ENCODE measurements at regions not wholly inside any gene's neighbourhood (a gene's known extent, or its start where the extent isn't known, plus 50 kb on each side); places are given as distances from the start of the nearest gene placed in this dataset.

DNA sequence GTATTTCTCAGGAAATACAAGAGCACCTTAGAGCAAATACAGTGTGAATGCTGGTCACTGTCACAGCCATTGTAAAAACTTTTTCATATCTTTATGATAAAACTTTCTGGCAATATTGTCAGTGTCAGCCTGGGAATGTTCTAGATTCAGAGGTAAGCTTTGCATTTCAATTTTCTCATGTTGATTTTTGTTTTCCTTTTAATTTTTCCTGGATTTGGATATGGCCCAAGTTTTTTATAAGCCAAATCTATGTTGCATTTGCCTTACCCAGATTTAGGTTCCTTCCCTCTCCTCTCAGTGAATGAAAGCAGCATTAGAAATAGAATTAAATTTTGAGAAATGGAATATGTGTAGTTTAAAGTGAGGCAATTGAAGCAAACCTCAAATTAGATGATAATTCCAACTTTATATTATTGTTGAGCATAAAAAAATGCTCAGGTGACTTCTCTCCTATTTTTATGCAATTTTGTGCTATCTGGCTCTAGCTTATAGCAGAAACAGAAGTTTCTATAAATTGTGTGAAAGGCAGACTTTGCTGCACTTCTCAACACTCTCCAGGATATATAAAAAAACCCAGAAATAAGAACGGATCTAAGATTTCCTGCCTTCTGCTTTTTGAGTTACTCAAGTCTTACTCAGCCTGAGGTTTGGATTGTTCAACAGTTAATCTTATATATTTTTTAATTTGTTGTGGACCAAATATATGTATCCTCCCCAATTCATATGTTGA is 368.2 kb upstream of the PRICKLE1 start:
- no peak for DNase-seq

DNA sequence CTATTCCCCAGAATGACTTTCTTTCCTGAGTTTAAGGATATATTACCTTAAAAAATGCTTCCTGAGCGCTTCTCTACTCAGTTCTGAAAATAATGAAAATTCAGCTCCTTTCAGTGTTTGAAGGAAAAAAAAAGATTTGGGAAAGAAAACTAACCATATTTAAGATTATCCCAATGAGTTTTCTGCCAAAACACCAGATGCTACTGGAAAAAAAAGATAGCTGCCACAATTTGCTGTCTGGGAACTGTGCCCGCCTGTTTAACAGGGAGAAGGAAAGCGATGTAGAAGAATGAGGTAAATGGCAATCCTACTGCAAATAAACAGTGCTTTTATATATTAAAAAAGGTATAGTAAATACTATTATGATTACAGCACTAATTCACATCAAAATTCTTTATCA is 367.6 kb upstream of the PRICKLE1 start:
- DNase-seq, result no peak

DNA sequence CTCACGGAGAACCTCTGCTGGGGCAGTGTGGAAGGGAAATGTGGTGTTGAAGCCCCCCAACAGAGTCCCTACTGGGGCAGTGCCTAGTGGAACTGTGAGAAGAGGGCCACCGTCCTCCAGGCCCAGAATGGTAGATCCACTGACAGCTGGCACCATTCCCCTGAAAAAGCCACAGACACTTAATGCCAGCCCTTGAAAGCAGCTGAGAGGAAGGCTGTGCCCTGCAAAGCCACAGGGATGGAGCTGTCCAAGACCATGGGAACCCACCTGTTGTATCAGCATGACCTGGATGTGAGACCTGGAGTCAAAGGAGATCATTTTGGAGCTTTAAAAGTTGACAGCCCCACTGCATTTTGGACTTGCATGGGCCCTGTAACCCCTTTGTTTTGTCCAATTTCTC is 363.5 kb upstream of the PRICKLE1 start:
- DNase-seq, result no peak

DNA sequence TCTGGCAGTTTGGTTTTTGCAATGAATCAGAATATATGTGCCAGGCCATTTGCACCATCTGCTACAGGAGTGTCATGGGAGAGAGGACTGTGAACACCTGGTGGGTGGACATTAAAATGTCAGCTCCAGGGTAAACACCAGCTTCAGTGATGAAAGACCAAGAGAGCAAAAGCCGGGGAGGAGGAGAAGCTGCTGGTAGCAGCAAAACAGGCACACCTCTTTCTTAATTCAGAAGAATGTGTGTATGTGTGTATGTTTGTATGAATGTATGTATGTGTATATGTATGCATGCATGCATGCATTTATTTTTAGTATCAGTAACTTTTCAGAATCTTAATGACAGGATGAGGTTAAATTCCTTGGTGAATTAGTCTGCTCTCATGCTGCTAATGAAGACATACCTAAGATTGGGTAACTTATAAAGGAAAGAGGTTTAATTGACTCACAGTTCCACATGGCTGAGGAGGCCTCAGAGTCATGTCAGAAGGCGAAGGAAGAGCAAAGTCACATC is 357.4 kb upstream of the PRICKLE1 start:
- DNase-seq, result no peak

DNA sequence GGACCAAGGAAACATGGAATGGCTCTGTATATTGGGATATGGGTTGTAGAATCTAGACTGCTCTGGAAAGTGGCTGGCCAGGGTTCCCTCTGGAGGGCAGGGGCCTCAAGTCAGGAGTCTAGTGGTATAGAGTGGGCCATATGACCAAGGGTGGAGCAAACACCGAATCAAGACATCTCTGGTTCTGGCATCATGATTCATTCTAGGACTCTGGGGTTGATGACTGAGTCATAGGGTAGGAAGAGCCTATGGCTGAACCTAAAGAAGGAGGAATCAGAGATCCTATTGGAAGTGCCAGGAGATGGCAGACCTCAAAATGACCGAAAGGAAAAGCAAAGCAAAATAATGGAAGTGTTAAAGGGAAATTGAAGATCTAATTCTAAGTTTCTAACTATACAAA is 356.4 kb upstream of the PRICKLE1 start:
- no peak for DNase-seq

DNA sequence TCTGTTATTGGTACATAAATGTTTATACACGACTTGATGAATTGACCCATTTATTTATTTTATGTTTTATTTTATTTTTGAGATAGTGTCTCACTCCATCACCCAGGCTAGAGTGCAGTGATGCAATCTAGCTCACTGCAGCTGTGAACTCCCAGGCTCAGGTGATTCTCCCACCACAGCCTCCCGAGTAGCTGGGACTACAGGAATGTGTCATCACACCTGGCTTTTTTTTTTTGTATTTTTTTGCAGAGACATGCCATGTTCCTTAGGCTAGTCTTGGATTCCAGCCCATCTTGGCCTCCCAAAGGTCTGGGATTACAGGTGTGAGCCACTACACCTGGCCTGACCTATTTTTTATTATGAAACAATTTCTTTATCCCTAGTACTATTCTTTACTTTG is 355.0 kb upstream of the PRICKLE1 start:
- no peak for DNase-seq

DNA sequence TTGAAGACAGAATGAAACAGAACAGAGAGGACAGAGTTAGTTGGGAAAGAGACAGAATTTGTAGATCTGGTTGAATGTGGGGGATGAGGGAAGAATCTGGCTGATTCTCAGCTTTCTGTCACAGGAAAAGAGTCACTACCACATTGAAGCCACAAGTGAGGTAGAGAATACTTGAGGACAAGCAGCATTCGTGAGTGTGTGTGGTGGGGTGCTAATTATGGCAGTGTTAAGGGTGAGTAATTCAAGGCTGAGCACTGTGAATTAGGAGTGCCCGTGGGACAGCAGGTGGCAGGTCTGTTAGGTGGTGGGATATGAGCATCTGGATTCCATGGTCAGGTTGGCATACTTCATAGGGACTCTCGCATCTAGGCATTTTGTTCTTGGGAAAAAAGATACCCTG is 347.4 kb upstream of the PRICKLE1 start:
- no peak for DNase-seq

DNA sequence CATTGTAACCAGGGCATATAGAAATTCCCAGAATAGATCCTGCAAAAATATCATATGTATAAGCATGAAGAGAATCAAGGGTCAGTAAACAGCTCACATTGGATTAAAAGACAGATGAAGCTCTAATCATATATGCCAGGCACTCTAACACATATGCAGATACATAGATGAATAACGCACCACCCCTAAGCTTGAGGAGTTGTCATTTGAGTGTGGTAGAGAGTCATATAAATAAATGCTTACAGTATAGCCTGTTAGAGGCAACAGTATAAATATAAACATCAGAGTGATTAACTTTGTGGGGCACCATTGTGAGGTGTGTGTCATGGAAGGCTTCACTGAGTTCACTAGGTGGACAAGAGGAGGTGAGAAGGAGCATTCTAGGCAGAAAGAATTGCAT is 346.7 kb upstream of the PRICKLE1 start:
- no peak for DNase-seq

DNA sequence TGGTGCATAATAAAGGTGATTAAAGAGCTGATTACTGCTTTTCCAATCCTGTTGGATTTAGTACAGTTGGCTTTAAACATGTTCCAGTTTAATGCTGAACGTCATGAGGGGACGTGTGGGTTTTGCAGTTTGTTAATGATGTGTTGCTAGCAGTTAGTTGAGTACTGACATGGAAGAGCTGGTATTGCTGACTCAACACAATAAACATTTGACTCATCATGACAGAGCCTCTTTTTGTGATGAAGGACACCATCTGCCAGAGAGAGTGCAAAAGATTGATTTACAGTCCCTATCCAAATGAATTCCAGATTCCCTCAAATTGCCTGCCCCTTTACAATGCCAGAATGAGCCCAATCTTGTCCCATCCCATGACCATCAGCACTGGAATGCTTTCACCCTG is 346.2 kb upstream of the PRICKLE1 start:
- no peak for DNase-seq

DNA sequence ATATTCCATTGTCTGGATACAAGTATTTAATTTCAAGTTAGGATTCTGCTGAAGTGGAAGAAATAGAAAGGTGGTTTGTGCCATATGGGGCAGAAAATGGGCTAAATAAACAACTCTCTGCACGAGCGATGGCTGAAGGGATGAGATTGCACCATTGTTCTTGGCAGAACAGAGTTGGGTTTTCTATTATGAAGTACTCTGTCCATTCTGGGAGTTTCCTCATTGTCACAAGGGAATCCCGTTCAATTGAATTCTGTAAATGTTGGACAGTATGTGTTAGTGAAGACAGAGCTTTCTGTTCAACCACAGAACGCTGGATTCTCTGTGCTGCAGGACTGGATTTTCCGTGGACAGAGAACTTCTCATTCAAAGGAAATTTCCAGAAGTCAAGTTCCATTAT is 345.5 kb upstream of the PRICKLE1 start:
- DNase-seq, result no peak

DNA sequence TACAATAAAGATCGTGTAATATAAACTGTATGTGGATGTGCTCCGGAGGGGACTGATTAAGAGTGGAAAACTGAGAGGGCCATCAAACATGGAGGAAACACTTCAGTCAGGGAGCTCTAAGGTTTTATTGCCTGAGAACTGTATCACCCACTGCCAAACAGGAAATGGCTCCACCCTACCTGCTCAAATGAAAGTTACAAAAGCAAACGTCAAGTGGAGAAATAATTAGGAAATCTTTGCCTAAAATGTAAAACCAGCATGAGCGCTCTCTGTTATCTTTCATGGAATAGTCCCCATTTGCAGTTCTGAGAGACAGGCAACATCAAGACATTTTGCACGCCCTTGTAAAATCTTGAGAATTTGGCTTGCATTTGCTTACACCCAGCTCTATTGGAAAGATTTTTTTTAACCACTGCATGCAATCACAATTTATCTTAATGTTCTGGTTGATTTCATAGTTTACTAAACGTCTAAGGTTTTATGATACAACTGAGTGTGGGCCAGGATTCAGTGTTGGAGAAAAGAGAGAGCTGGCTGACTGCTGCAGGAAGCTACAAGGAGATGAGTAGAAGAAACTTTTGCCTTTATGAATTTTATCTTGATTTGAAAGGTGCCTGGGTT is 344.0 kb upstream of the PRICKLE1 start:
- no peak for DNase-seq

DNA sequence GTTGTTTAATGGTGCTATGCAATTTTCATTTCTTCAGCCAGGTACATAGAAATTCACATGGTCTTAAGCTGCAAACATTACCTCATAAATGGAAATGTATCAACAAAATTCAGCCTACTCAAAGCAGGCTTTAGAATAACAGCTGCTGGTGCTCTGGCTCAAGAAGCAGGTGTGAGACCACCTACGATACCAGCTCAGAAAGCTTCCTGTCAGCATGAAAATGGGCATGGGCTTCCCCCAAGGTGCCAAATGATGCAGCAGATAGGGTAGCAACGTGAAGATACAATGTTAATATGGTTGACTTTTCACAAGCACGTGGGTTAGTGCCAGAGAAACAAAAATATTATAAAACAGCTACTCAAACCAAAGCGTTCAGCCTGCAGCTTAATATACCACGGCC is 343.4 kb upstream of the PRICKLE1 start:
- DNase-seq, result no peak

DNA sequence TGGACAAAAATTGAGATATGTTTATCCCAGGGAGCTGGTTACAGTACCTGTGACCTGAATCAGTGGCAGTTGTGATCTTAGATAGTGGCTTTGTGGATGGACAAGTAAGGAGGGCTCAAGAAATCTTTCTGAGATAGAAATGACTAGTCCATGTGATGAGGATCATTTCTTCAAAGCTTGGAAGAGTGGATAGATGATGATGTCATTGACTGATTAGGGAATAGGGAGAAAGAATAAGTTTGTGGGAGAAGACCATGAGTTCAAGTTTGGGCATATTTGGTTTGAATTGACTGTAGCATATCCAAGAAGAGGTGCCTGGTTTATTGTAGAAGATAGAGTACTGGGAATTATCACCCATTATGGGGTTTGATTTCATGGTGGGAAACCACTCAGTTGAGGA is 336.7 kb upstream of the PRICKLE1 start:
- DNase-seq, result no peak

DNA sequence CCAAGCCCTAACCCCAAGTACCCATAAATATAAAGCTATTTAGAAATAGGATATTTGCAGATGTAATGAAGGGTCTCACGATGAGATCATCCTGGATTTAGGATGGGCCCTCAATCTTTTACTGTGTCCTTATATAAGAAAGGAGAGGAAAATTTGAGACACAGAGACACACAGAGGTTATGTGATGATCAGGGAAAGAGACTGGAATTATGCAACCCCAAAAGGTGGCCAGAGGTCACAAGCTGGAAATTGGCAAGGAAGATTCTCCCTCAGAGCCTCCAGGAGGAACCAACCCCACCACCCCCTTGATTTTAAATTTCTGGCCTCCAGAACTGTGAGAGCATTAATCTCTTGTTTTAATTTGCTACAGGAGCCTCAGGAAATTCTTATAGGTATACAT is 334.9 kb upstream of the PRICKLE1 start:
- no peak for DNase-seq

DNA sequence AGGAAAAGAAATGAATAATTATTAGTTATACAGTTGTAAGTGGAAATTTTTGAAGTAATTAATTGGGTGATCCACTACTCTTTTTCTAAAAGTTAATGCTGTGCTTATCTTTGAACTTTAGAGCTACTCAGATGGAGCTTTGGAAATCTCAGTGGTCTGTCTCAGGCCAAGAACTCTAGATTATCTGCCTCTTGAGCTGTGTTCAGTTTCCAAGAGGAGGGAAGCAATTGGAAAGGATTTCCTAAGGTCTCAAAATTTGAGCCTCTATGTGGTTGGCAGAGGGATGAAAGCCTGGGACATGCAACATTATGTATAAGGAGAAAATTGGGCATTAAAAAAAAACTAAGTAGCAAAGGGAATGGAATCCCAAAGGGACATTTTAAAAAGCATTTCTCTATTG is 334.0 kb upstream of the PRICKLE1 start:
- DNase-seq, result no peak

DNA sequence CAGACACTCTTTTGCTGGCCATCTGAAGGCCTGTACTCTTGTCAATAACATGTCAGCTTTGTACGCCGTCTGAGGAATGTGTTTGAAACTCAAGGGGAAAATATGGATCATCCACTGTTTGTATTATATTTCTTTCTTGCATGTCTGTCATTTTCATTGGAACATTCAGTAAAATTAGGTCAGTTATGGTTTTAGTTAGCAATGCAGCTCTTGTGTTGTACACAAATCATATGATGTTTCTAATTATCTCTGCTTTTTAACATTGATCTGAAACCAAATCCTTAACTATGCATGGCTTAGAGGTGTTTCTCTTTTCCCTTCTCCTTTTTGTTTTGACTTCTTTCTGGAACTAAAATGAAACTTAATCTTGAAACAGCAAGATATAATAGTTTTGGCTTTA is 333.6 kb upstream of the PRICKLE1 start:
- DNase-seq, result no peak

DNA sequence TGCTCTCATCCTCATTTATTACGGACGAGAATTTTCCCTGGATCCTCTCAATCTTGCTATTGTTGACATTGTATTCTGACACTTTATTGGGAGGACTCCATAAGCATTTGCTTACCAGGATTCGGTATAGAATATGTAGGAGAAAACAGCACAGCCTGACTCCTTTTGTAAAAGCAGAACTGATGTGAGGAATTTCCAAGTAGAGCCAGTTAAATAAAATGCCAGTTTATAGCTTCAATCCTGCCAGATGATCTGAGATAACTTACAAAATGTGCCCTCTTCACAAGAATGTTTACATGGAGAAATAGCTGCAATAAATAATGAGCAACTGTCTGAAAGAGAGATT is 332.9 kb upstream of the PRICKLE1 start:
- no peak for DNase-seq

DNA sequence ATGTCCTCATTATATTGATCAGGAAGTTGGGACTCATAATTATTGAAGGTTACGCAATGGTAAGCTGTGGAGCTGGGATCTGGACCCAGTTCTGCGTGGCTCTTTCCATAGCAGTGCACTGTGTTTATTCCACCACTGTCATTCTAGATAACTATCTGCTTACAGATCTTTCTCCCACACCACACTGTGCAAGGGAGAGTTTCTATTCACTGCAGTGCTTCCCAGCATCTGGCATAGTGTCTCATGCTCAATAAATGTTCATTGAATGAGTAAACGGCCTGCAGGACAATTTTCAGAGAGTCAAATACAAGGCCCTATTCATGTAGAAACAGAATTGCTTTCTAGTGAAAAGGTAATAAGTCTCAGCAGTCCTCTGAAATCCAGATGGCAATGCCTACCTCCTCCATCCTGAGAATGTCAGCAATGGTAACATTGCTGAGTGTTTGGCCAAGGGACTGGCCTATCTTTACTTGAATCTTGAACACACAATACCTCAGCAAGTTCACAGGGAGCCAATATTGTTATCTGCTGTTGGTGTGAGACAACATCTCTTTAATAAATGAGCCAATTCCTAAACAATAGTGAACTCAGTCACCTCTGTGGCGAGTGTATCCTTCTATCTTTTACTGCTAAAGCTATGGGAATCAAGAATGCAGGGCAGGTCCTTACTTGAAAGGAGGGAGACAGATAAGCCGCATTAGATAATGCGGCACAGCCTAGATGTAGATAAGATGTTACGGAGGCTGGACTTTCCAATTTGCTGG is 332.4 kb upstream of the PRICKLE1 start:
- DNase-seq, result no peak

DNA sequence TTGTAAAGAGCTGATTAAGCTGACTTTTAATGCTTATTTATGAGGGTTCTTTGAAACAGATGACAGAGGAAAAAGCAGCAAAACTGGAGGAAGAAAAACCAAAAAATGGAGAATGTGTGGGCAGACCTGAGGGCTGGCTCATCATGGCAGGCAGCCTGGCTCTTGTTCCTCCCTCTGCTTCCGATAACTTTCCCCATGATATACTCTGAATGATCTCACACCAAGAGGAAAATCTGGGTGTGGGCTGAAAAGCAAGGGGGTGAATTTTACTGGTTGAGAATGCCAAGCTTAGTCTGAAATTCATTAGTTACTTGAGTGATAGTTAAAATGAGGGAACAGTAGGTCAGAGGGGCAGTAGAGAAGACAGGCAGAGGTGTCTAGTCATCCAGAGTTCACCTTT is 330.1 kb upstream of the PRICKLE1 start:
- no peak for DNase-seq

DNA sequence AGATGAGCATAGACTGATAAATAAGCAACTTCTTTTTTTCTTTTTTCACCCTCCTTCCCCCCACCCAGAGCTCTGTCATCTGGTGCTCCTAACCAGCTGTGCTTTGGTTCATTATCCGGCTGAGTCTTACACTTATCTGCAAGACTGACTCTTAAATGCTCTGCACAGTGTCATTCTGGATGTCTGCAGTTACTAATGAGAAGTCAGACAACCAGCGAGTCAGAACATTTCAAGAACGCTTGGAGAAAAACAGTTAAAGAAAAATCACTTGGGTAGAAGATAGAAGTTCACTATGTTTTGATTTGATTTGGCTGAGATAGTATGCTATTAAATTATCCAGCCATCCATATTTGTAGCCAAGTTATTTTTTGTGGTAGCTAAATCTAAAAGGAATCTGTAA is 328.9 kb upstream of the PRICKLE1 start:
- no peak for DNase-seq

DNA sequence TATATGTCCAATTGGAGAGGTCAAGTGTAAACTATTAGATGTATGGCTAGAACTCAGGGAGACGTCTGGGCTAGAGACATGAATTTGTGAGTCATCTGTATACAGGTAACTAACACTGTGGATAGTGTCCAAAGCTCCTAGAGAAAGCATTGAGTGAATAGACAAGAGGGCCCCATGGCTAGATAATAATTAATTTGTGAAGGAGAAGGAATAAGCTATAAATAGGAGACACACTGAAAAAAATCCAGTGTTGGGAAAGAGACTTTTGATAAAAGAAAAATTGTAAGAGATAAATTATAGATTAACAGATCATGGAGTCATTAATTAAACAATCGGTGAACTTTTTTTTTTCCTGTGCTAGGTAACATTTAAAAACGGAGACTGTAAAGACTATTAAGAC is 326.6 kb upstream of the PRICKLE1 start:
- no peak for DNase-seq

DNA sequence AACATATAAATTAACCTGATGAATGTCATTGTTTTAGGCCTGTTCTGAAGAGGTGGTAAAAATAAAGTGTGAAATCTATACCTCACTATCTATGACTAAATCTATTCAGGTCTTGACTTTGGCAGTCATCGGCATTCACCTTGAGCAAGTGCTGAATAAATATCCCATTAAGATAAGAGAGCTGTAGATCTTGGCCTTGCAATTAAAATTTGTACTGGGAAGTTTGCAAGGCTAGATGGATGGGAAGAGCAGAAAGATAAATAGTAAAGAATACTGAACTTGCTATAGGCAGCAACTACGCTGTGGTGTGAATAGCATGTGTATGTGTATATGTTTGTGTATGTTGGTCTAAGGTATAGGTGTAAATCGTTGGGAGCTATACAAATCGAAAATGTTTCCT is 325.9 kb upstream of the PRICKLE1 start:
- DNase-seq, result no peak

DNA sequence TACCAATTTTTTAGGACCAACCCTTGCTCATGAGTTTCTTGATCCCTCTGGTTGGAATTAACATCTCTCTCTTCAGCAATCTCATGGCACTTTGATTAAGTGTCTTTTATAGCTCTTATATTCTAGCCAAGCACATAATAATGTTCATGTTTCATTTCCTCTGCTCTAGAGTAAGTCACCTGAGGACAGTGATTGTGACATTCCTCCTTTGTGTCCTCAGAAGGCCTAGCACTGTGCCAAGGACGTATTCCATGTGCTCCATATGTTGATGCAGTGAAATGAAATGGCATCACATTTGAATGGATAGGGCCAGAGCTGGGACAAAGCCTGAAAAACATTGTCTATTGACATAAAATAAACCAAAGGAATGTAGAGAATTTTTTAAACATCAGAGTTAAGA is 322.8 kb upstream of the PRICKLE1 start:
- no peak for DNase-seq

DNA sequence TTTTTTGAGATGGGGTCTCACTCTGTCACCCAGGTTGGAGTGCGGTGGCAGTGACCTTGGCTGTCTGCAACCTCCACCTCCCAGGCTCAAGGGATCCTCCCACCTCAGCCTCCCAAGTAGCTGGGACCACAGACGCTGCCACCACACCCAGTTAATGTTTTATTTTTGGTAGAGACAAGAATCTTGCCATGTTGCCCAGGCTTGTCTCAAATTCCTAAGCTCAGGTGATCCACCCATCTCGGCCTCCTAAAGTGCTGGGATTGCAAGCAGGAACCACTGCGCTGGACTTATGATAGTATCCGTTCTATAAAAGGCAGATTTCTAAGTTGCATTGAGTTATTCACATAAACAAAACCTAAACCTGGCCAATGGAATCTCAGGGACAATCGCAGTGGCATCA is 321.1 kb upstream of the PRICKLE1 start:
- DNase-seq, result no peak

All from activated effector memory CD4-positive, alpha-beta T cell treated with anti-CD3 and anti-CD28 coated beads, Interleukin-2, amount 50 U/mL, for 16 hours (primary cell).